Fibroblast of lung (primary cell): ENCODE measurements at regions not wholly inside any gene's neighbourhood (a gene's known extent, or its start where the extent isn't known, plus 50 kb on each side); places are given as distances from the start of the nearest gene placed in this dataset.

Experiments
- DNase-seq, 2 donors: peaks; one replicate each; pipeline versions ENCODE4 v3.0.0 to v3.0.0-alpha.2; 2010; ENCODE audit warnings: low read depth in 2 of 2
- H2AFZ ChIP-seq: 2 replicates; pipeline ENCODE4 v1.5.1; 2012; ENCODE audit warnings: low read length, control low read depth, inconsistent platforms
- H3K27ac ChIP-seq: 2 replicates; pipeline ENCODE4 v1.5.1; 2011; ENCODE audit warnings: low read length, control low read depth; ENCODE audit not compliant: insufficient read depth
- H3K27me3 ChIP-seq: 2 replicates; pipeline ENCODE4 v1.5.1; 2011; ENCODE audit warnings: mild to moderate bottlenecking, low read length; ENCODE audit not compliant: control insufficient read depth, insufficient read depth
- H3K36me3 ChIP-seq: 2 replicates; pipeline ENCODE4 v1.5.1; 2011; ENCODE audit warnings: low read length; ENCODE audit not compliant: control insufficient read depth, insufficient read depth
- H3K4me1 ChIP-seq: 2 replicates; pipeline ENCODE4 v1.5.1; 2011; ENCODE audit warnings: low read length; ENCODE audit not compliant: control insufficient read depth, insufficient read depth; ENCODE audit errors: extremely low read depth
- H3K4me2 ChIP-seq: 2 replicates; pipeline ENCODE4 v1.5.1; 2011; ENCODE audit warnings: low read length, control low read depth; ENCODE audit not compliant: insufficient read depth; ENCODE audit errors: extremely low read depth
- H3K4me3 ChIP-seq, 4 experiments: fragments of 200-600 bp in 1 of 4; sonication (generic) in 1 of 4; replicated peaks in 1 of 4; 2 replicates each; pipeline ENCODE4 v1.5.1; 2011 to 2016; ENCODE audit warnings: low read length in 4 of 4, low read depth in 3 of 4, mild to moderate bottlenecking in 3 of 4, control low read depth in 2 of 4, inconsistent platforms in 1 of 4, mixed read lengths in 1 of 4; ENCODE audit not compliant: insufficient read depth in 1 of 4; ENCODE audit errors: control extremely low read depth in 1 of 4
- H3K79me2 ChIP-seq: 2 replicates; pipeline ENCODE4 v1.5.1; 2012; ENCODE audit warnings: mild to moderate bottlenecking, low read length, inconsistent platforms; ENCODE audit not compliant: control insufficient read depth, insufficient read depth
- H3K9ac ChIP-seq: 2 replicates; pipeline ENCODE4 v1.5.1; 2011; ENCODE audit warnings: mild to moderate bottlenecking, low read length, control low read depth; ENCODE audit not compliant: insufficient read depth
- H3K9me3 ChIP-seq: 2 replicates; pipeline ENCODE4 v1.5.1; 2012; ENCODE audit warnings: low read depth, low read length; ENCODE audit not compliant: control insufficient read depth, insufficient read depth
- H4K20me1 ChIP-seq: 2 replicates; pipeline ENCODE4 v1.5.1; 2011; ENCODE audit warnings: low read length; ENCODE audit not compliant: control insufficient read depth, insufficient read depth; ENCODE audit errors: extremely low read depth
- CTCF ChIP-seq, 2 donors: IDR thresholded peaks in 1 of 2; conservative IDR thresholded peaks in 1 of 2; 1 replicate in 1 of 2; 2 replicates in 1 of 2; pipeline ENCODE4 v1.5.1; 2011 to 2012; ENCODE audit warnings: low read length in 2 of 2, control low read depth in 1 of 2, inconsistent platforms in 1 of 2, low read depth in 1 of 2, mild to moderate bottlenecking in 1 of 2
- EZH2 ChIP-seq: IDR thresholded peaks from 2 replicates; pipeline ENCODE4 v1.5.1; 2012; ENCODE audit warnings: low read length, control low read depth, mild to moderate bottlenecking; ENCODE audit errors: missing control alignments

- Histone ChIP-seq H3K27me3 (no peaks in the 10 kb centered on the region), H2AFZ (no peak overlapping the region), H3K9me3 (no peaks in the 10 kb centered on the region), H3K4me1 (no peaks in the 10 kb centered on the region), H3K9ac (no peak overlapping the region), H4K20me1 (no peaks in the 10 kb centered on the region), H3K36me3 (no peaks in the 10 kb centered on the region), H3K79me2 (no peaks in the 10 kb centered on the region), H3K27ac (no peak overlapping the region), H3K4me3 (no peak overlapping the region), H3K4me2 (no peak overlapping the region)
- TF ChIP-seq EZH2 (no peak), CTCF (conservative IDR thresholded peaks at IDR 0.05 in 1 of 2, IDR thresholded peaks at IDR 0.05 in 1 of 2; ENCODE audit: low read depth in 1 of 2, low read length in 2 of 2) (no peak)
- DNase-seq: peak in 1 of 2 donors; percentile 21
Observed at GRCh38 chr4:110754716-110755115, 131.8 kb upstream of the PITX2 start.

- DNase-seq: no peak
Observed at GRCh38 chr4:110769578-110769977, 146.7 kb upstream of the PITX2 start.

GRCh38 chr4:110770353-110770752 is 147.5 kb upstream of the PITX2 start:
- TF ChIP-seq CTCF (conservative IDR thresholded peaks at IDR 0.05 in 1 of 2, IDR thresholded peaks at IDR 0.05 in 1 of 2; ENCODE audit: low read depth in 1 of 2, low read length in 2 of 2) (no peak), EZH2 (no peak)
- Histone ChIP-seq H3K36me3 (no peaks in the 10 kb centered on the region), H3K4me3 (no peak overlapping the region), H3K4me1 (no peaks in the 10 kb centered on the region), H2AFZ (no peak overlapping the region), H3K9me3 (no peaks in the 10 kb centered on the region), H3K4me2 (no peak overlapping the region), H3K9ac (no peak overlapping the region), H3K27me3 (no peaks in the 10 kb centered on the region), H3K79me2 (no peaks in the 10 kb centered on the region), H3K27ac (no peak overlapping the region), H4K20me1 (no peaks in the 10 kb centered on the region)
- no peak for DNase-seq

More at GRCh38 chr4:110769578-110769977, 146.7 kb upstream of the PITX2 start:
- no peak overlapping the region for H3K27ac ChIP-seq
- no peak overlapping the region for H2AFZ ChIP-seq
- no peaks in the 10 kb centered on the region for H3K79me2 ChIP-seq
- no peaks in the 10 kb centered on the region for H4K20me1 ChIP-seq
- no peak overlapping the region for H3K9ac ChIP-seq
- H3K4me3 ChIP-seq: no peak overlapping the region
- H3K36me3 ChIP-seq: no peaks in the 10 kb centered on the region
- TF ChIP-seq CTCF (conservative IDR thresholded peaks at IDR 0.05 in 1 of 2, IDR thresholded peaks at IDR 0.05 in 1 of 2; ENCODE audit: low read depth in 1 of 2, low read length in 2 of 2) (no peak), EZH2 (no peak)
- no peak overlapping the region for H3K4me2 ChIP-seq
- no peaks in the 10 kb centered on the region for H3K9me3 ChIP-seq
- no peaks in the 10 kb centered on the region for H3K27me3 ChIP-seq
- no peaks in the 10 kb centered on the region for H3K4me1 ChIP-seq
